Calu3 (cell line): ENCODE measurements at regions not wholly inside any gene's neighbourhood (a gene's known extent, or its start where the extent isn't known, plus 50 kb on each side); places are given as distances from the start of the nearest gene placed in this dataset.

Experiments
- BruUV-seq: library from RNA; stranded (reverse); fragments of 400-500 nt; replicated peaks from 2 replicates; lab custom pipeline; 2021; lab: Mats Ljungman, UMichigan
- CTCF ChIA-PET: fragments of 300-600 bp; sonication (Branson Sonifier 250); formaldehyde crosslinking; loops from one replicate; lab custom pipeline; 2022; ENCODE audit warnings: antibody characterized with exemption; lab: Charles Lee
- DNase-seq: peaks from one replicate; pipeline ENCODE4 v3.0.0; 2022
- H3K27ac Mint-ChIP-seq: one replicate; pipeline ENCODE4 v1.8.0; 2022; ENCODE audit warnings: mixed read lengths; ENCODE audit not compliant: unreplicated experiment
- H3K27me3 Mint-ChIP-seq: one replicate; pipeline ENCODE4 v1.8.0; 2022; ENCODE audit warnings: mixed read lengths; ENCODE audit not compliant: unreplicated experiment
- H3K36me3 Mint-ChIP-seq: one replicate; pipeline ENCODE4 v1.8.0; 2022; ENCODE audit warnings: mild to moderate bottlenecking, moderate library complexity, mixed read lengths; ENCODE audit not compliant: insufficient read depth, unreplicated experiment
- H3K4me1 Mint-ChIP-seq: one replicate; pipeline ENCODE4 v1.8.0; 2022; ENCODE audit warnings: mild to moderate bottlenecking, low read depth, mixed read lengths; ENCODE audit not compliant: unreplicated experiment
- H3K4me3 Mint-ChIP-seq: one replicate; pipeline ENCODE4 v1.8.0; 2022; ENCODE audit warnings: mild to moderate bottlenecking, low read depth, moderate library complexity, mixed read lengths; ENCODE audit not compliant: unreplicated experiment
- H3K9me3 Mint-ChIP-seq: one replicate; pipeline ENCODE4 v1.8.0; 2022; ENCODE audit warnings: low read depth, mixed read lengths; ENCODE audit not compliant: unreplicated experiment
- intact Hi-C: fragments of 100-400 bp; cut with micrococcal nuclease; formaldehyde crosslinking; loops from one replicate; pipeline ENCODE4 v1.10.0; 2022; ENCODE audit not compliant: unreplicated experiment
- TF ChIP-seq, protein P1 (sequence below): fragments of 200-600 bp; IDR thresholded peaks from one replicate; pipeline ENCODE4 v1.8.0; 2022; ENCODE audit warnings: antibody characterized with exemption; ENCODE audit not compliant: unreplicated experiment

DNA sequence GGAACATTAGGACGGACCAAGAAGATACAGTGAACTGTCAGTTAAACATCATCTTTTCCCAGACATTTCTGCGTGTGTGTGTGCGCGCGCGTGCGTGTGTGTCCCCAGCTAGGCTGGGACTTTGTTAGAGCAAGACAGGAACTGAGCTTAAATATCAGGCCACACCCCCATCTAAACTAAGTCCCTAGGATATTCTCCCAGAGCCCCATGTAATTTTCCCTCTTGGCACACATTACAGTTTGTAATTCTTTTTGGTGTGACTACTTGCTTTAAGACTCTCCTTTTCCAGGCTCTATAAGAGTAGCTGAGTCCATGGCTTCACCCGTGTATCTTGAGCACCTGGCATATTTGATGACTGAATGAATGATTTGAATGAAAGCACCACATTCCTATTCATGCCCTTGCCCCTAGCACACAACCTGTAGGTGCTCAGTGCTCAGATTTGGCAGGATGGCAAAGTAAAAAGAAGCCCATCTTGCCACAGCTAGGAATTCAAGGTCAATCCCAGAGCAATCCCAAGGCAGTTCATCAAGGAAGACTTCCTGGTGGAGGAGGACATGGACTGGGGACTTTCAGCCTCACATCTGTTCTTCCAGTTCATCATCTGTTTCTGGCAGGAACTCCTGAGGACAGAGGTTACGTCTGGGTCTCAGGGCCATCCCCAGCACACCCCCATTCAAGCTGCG lies 69.2 kb downstream of the MRPL14 start:
- H3K36me3 Mint-ChIP-seq, result peaks cover 21% of the 10 kb centered on the region
- DNase-seq, result no peak
- intact Hi-C loops, result loop anchor here (5.0 kb wide), 1 partner anchor 56 kb away; no protein-coding TSS in a partner anchor
- peak overlapping the region; percentile 54 for H3K4me3 Mint-ChIP-seq
- peaks cover 64% of the 10 kb centered on the region for H3K4me1 Mint-ChIP-seq
- H3K27ac Mint-ChIP-seq, result peak overlapping the region; percentile 98
- TF ChIP-seq, protein P1, sequence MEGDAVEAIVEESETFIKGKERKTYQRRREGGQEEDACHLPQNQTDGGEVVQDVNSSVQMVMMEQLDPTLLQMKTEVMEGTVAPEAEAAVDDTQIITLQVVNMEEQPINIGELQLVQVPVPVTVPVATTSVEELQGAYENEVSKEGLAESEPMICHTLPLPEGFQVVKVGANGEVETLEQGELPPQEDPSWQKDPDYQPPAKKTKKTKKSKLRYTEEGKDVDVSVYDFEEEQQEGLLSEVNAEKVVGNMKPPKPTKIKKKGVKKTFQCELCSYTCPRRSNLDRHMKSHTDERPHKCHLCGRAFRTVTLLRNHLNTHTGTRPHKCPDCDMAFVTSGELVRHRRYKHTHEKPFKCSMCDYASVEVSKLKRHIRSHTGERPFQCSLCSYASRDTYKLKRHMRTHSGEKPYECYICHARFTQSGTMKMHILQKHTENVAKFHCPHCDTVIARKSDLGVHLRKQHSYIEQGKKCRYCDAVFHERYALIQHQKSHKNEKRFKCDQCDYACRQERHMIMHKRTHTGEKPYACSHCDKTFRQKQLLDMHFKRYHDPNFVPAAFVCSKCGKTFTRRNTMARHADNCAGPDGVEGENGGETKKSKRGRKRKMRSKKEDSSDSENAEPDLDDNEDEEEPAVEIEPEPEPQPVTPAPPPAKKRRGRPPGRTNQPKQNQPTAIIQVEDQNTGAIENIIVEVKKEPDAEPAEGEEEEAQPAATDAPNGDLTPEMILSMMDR, result no peak
- H3K9me3 Mint-ChIP-seq, result peaks cover 4% of the 10 kb centered on the region
- no peaks in the 10 kb centered on the region for H3K27me3 Mint-ChIP-seq
- TSS peak; percentile 85 for BruUV-seq
- CTCF ChIA-PET, result interaction anchor here (0.6 to 3.2 kb wide), 7 partner anchors 10 to 131 kb away, joined by 3 to 17 read pairs (median 8); no protein-coding TSS in a partner anchor

DNA sequence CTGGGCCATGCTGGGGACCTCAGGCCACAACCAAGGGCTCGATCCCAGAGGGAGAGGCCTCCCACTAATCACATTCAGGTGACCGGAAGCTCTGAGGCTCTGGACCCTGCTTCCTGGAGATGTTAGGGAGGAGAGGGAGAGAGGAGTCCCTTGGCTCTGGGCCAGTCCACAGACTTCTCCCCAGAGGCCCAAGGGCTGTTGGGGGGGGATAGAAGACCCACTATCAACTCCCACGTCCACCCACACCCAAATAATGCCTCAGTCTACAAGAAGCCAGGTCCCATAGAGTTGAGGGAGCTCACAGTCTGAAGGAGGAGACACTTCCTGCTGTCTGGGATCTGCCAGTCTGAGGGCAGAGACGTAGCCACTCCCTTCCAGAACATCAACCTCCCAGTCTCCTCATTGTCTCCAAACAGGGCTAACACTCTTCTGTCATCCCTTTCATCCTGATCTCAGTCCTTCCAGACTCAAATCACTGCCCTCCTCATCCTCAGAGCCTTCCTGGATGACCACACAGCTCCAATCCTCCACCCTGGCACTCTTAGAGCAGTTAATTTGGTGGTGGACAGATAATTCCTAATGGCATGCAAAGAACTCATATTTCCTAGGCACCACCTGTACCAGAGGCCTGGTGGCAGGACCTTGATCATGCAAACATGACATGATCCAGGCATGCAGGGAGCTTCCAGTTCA lies 69.9 kb downstream of the MRPL14 start:
- Mint-ChIP-seq H3K27me3 (no peaks in the 10 kb centered on the region), H3K36me3 (peaks cover 21% of the 10 kb centered on the region), H3K4me3 (no peak overlapping the region), H3K27ac (peak overlapping the region; percentile 98), H3K4me1 (peaks cover 69% of the 10 kb centered on the region), H3K9me3 (peaks cover 4% of the 10 kb centered on the region)
- CTCF ChIA-PET, result interaction anchor here (1.7 to 3.2 kb wide), 4 partner anchors 14 to 131 kb away, joined by 8 to 17 read pairs (median 12); no protein-coding TSS in a partner anchor
- DNase-seq, result no peak
- intact Hi-C loops, result loop anchor here (5.0 kb wide), 1 partner anchor 55 kb away; no protein-coding TSS in a partner anchor
- BruUV-seq, result no TSS peak
- TF ChIP-seq, protein P1, result no peak

DNA sequence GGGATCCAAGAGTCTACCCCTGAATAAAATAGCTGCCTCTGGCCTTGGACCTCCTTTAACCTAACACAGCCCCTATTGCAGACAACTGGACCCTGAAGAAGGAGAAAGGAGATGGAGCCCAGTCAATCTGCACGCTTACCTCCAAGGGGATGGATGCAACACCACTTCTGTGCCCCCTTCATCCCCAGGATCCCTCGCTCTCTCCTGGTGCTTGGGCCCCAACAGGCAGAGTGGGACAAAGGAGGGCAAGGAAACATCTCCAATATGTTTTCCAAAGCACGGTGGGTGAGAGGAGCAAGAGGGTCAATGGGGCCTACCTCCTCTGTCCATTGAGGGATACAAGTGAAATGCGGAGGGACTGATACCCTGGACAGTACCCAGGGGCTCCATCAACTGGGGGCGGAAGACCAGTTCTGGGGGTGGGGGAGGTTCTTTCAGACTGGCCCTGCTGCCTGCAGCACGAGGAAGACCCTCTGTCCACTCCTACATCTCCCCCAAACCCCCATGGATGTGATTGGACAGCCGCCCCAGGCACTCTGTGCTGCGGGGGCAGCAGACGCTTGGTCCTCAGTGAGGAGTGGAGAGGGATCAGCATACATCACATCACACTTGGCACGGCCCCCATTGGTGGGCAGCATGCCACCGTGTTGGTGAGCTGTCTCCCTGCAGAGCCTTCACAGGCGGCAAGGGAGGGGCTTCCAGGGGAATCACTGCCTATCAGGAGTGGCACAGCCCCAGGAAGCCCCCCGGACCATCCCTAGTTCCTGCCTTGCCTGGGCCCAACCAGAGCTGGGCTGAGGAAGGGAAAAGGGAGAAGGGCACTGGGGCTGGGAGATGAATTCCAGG lies 70.6 kb downstream of the MRPL14 start:
- intact Hi-C loops, result loop anchor here (5.0 kb wide), 1 partner anchor 54 kb away; no protein-coding TSS in a partner anchor
- no TSS peak for BruUV-seq
- Mint-ChIP-seq H3K27ac (peak overlapping the region; percentile 98), H3K36me3 (peaks cover 21% of the 10 kb centered on the region), H3K4me1 (peaks cover 75% of the 10 kb centered on the region), H3K27me3 (no peaks in the 10 kb centered on the region), H3K9me3 (peaks cover 4% of the 10 kb centered on the region), H3K4me3 (no peak overlapping the region)
- DNase-seq, result no peak
- TF ChIP-seq, protein P1, result no peak
- CTCF ChIA-PET, result interaction anchor here (1.4 to 3.2 kb wide), 5 partner anchors 13 to 130 kb away, joined by 3 to 17 read pairs (median 8); no protein-coding TSS in a partner anchor
